HCT116 (cell line): ENCODE measurements at regions not wholly inside any gene's neighbourhood (a gene's known extent, or its start where the extent isn't known, plus 50 kb on each side); places are given as distances from the start of the nearest gene placed in this dataset.

Experiments
- ATAC-seq: fragments of 200-7000 bp; cut with Tn5 transposase; 2 replicates; pipeline ENCODE4 v1.9.1; 2020; ENCODE audit warnings: mild to moderate bottlenecking, moderate library complexity
- BruUV-seq: library from RNA; stranded (reverse); fragments of 400-500 nt; replicated peaks from 2 replicates; lab custom pipeline; 2021; lab: Mats Ljungman, UMichigan
- CTCF ChIA-PET: fragments of 300-600 bp; sonication (Branson Sonifier 250); formaldehyde crosslinking; loops from one replicate; lab custom pipeline; 2021; ENCODE audit warnings: antibody characterized with exemption; lab: Charles Lee
- POLR2A ChIA-PET: fragments of 300-600, 350-600 bp; sonication (Branson Sonifier 250); formaldehyde crosslinking; loops from one replicate; lab custom pipeline; 2021; ENCODE audit warnings: antibody characterized with exemption; lab: Charles Lee
- RAD21 ChIA-PET, 2 experiments: fragments of 300-600 bp; sonication (Branson Sonifier 250); formaldehyde crosslinking; loops; one replicate each; lab custom pipeline; 2023; ENCODE audit warnings: low total read pairs in 2 of 2; ENCODE audit not compliant: uncharacterized antibody in 2 of 2, unreplicated experiment in 2 of 2, low non-redundant PET in 1 of 2; lab: Charles Lee
- DNase-seq: peaks from one replicate; pipeline ENCODE4 v3.0.0-alpha.2; 2010; ENCODE audit warnings: low read depth, low spot score
- H2AFZ ChIP-seq: fragments of 200-600 bp; shearing (Covaris generic), sonication (generic); 2 replicates; pipeline ENCODE4 v1.6.1; 2017; ENCODE audit warnings: low read depth, mixed run types, mixed read lengths, antibody characterized with exemption, low read length; ENCODE audit not compliant: poor library complexity, severe bottlenecking
- H3K27ac ChIP-seq: 2 replicates; pipeline ENCODE4 v1.5.1; 2012; ENCODE audit warnings: low read depth, low read length
- H3K27me3 ChIP-seq: fragments of 200-600 bp; sonication (generic); 2 replicates; pipeline ENCODE4 v1.6.1; 2016; ENCODE audit warnings: mixed run types, low read length, mixed read lengths; ENCODE audit not compliant: insufficient read depth
- H3K36me3 ChIP-seq, 2 experiments: fragments of 200-500 bp in 1 of 2; fragments of 200-600 bp in 1 of 2; sonication (Bioruptor generic) in 1 of 2; sonication (generic) in 1 of 2; 2 replicates each; pipeline versions ENCODE4 v1.5.1 to v1.6.1; 2014 to 2016; ENCODE audit warnings: low read length in 2 of 2, inconsistent platforms in 1 of 2, mixed read lengths in 1 of 2, mixed run types in 1 of 2; ENCODE audit not compliant: insufficient read depth in 2 of 2, control insufficient read depth in 1 of 2
- H3K4me1 ChIP-seq, 2 experiments: fragments of 200-600 bp in 1 of 2; sonication (generic) in 1 of 2; 2 replicates each; pipeline versions ENCODE4 v1.5.1 to v1.6.1; 2012 to 2017; ENCODE audit warnings: low read length in 2 of 2, inconsistent platforms in 1 of 2, mild to moderate bottlenecking in 1 of 2, mixed read lengths in 1 of 2, mixed run types in 1 of 2, moderate library complexity in 1 of 2; ENCODE audit not compliant: insufficient read depth in 2 of 2, control insufficient read depth in 1 of 2
- H3K4me2 ChIP-seq: fragments of 200-600 bp; sonication (generic); 2 replicates; pipeline ENCODE4 v1.6.1; 2017; ENCODE audit warnings: mixed run types, low read length, mixed read lengths
- H3K4me3 ChIP-seq, 2 experiments: fragments of 200-600 bp in 1 of 2; sonication (generic) in 1 of 2; replicated peaks in 1 of 2; 2 replicates each; pipeline ENCODE4 v1.5.1; 2011 to 2016; ENCODE audit warnings: low read length in 2 of 2, control low read depth in 1 of 2, low read depth in 1 of 2, mild to moderate bottlenecking in 1 of 2, mixed read lengths in 1 of 2, mixed run types in 1 of 2
- H3K79me2 ChIP-seq: fragments of 200-600 bp; sonication (generic); 2 replicates; pipeline ENCODE4 v1.6.1; 2017; ENCODE audit warnings: mild to moderate bottlenecking, mixed run types, low read length, moderate library complexity, mixed read lengths; ENCODE audit not compliant: insufficient read depth
- H3K9ac ChIP-seq: fragments of 200-600 bp; sonication (generic); 2 replicates; pipeline ENCODE4 v1.6.1; 2016; ENCODE audit warnings: low read length, mixed read lengths
- H3K9me2 ChIP-seq: fragments of 200-600 bp; sonication (generic), shearing (Covaris generic); 2 replicates; pipeline ENCODE4 v1.6.1; 2017; ENCODE audit warnings: mixed run types, mild to moderate bottlenecking, moderate library complexity; ENCODE audit not compliant: insufficient read depth
- H3K9me3 ChIP-seq, 2 experiments: fragments of 200-500 bp in 1 of 2; fragments of 200-600 bp in 1 of 2; sonication (Bioruptor generic) in 1 of 2; sonication (generic) in 1 of 2; 2 replicates each; pipeline ENCODE4 v1.6.1; 2014 to 2017; ENCODE audit warnings: low read length in 2 of 2, mixed read lengths in 2 of 2, inconsistent platforms in 1 of 2, low read depth in 1 of 2, mild to moderate bottlenecking in 1 of 2, mixed run types in 1 of 2, moderate library complexity in 1 of 2; ENCODE audit not compliant: control insufficient read depth in 1 of 2, insufficient read depth in 1 of 2
- H4K20me1 ChIP-seq: fragments of 200-600 bp; sonication (generic), shearing (Covaris generic); 2 replicates; pipeline ENCODE4 v1.6.1; 2017; ENCODE audit warnings: mixed run types, mild to moderate bottlenecking, moderate library complexity; ENCODE audit not compliant: insufficient read depth
- CEBPB ChIP-seq: IDR thresholded peaks from 2 replicates; pipeline ENCODE4 v1.6.1; 2012; ENCODE audit warnings: low read depth
- EGR1 ChIP-seq: IDR thresholded peaks from 2 replicates; pipeline ENCODE4 v1.6.1; 2012; ENCODE audit warnings: low read depth
- ELF1 ChIP-seq: IDR thresholded peaks from 2 replicates; pipeline ENCODE4 v1.6.1; 2012; ENCODE audit warnings: low read depth, borderline replicate concordance
- POLR2A ChIP-seq: IDR thresholded peaks from 2 replicates; pipeline ENCODE4 v1.7.0; 2011; ENCODE audit warnings: borderline replicate concordance; ENCODE audit not compliant: insufficient read depth, insufficient read length; ENCODE audit errors: extremely low read depth
- POLR2AphosphoS5 ChIP-seq: IDR thresholded peaks from 2 replicates; pipeline ENCODE4 v1.6.1; 2011; ENCODE audit warnings: mild to moderate bottlenecking, low read depth, low read length, moderate library complexity
- SIN3A ChIP-seq: IDR thresholded peaks from 2 replicates; pipeline ENCODE4 v1.6.1; 2012; ENCODE audit warnings: low read depth
- SP1 ChIP-seq: IDR thresholded peaks from 2 replicates; pipeline ENCODE4 v1.6.1; 2012; ENCODE audit warnings: low read depth
- TCF7L2 ChIP-seq: IDR thresholded peaks from 2 replicates; pipeline ENCODE4 v1.7.0; 2011; ENCODE audit warnings: borderline replicate concordance, inconsistent platforms; ENCODE audit not compliant: insufficient read depth, insufficient read length; ENCODE audit errors: extremely low read depth
- YY1 ChIP-seq: IDR thresholded peaks from 2 replicates; pipeline ENCODE4 v1.6.1; 2011; ENCODE audit warnings: low read length, low read depth, moderate library complexity, mild to moderate bottlenecking; ENCODE audit not compliant: insufficient replicate concordance; ENCODE audit errors: extremely low read depth
- ZBTB33 ChIP-seq: IDR thresholded peaks from 2 replicates; pipeline ENCODE4 v1.6.1; 2011; ENCODE audit warnings: mild to moderate bottlenecking, low read length, moderate library complexity; ENCODE audit not compliant: insufficient replicate concordance; ENCODE audit errors: extremely low read depth
- intact Hi-C: fragments of 100-400 bp; cut with micrococcal nuclease; formaldehyde crosslinking; loops from 2 replicates; pipeline ENCODE4 v1.10.0; 2022
- TF ChIP-seq, protein P1 (sequence below): IDR thresholded peaks from 2 replicates; pipeline ENCODE4 v1.6.1; 2012

DNA sequence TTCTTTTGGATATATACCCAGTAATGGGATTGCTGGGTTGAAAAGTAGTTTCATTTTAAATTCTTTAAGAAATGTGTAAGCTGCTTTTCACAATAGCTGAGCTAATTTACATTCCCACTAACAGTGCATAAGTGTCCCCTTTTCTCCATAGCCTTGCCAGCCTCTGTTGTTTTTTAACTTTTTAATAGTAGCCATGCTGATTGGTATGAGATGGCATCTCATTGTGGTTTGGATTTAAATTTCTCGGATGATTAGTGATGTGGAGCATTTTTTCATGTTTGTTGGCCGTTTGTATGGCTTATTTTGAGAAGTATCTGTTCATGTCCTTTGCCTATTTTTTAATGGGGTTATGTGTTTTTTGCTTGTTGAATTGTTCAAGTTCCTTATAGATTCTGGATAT, 444.3 kb upstream of the ATP11B start:
- CTCF ChIA-PET, result no interaction called here
- no peaks in the 10 kb centered on the region for H3K79me2 ChIP-seq
- DNase-seq, result no peak
- no peaks in the 10 kb centered on the region for H3K9me2 ChIP-seq
- H3K9ac ChIP-seq, result no peak overlapping the region
- intact Hi-C loops, result no loop called here
- POLR2A ChIA-PET, result no interaction called here
- no peak overlapping the region for H3K27ac ChIP-seq
- H3K4me3 ChIP-seq, result no peak overlapping the region
- RAD21 ChIA-PET, result no interaction called here
- no peak for TF ChIP-seq POLR2AphosphoS5
- TF ChIP-seq SIN3A, result no peak
- TF ChIP-seq EGR1, result no peak
- TF ChIP-seq SP1, result no peak
- TF ChIP-seq, protein P1, sequence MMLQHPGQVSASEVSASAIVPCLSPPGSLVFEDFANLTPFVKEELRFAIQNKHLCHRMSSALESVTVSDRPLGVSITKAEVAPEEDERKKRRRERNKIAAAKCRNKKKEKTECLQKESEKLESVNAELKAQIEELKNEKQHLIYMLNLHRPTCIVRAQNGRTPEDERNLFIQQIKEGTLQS, result no peak
- no peak for TF ChIP-seq POLR2A
- no peak for TF ChIP-seq CEBPB
- no peak for TF ChIP-seq ZBTB33
- TF ChIP-seq TCF7L2, result no peak
- no peak for TF ChIP-seq YY1
- no peak for TF ChIP-seq ELF1
- no peak overlapping the region for H2AFZ ChIP-seq
- no TSS peak for BruUV-seq
- H4K20me1 ChIP-seq, result no peaks in the 10 kb centered on the region
- no peaks in the 10 kb centered on the region for H3K36me3 ChIP-seq
- ATAC-seq, result no peak
- no peaks in the 10 kb centered on the region for H3K9me3 ChIP-seq
- no peaks in the 10 kb centered on the region for H3K4me1 ChIP-seq
- no peak overlapping the region for H3K4me2 ChIP-seq
- H3K27me3 ChIP-seq, result no peaks in the 10 kb centered on the region
